Lower leg skin (tissue), 3 donors: ENCODE measurements at regions not wholly inside any gene's neighbourhood (a gene's known extent, or its start where the extent isn't known, plus 50 kb on each side); places are given as distances from the start of the nearest gene placed in this dataset.

Experiments used
- POLR2A ChIP-seq, 2 donors: fragments of 450-650 bp; IDR thresholded peaks; one replicate each; pipeline ENCODE4 v1.6.1; 2016 to 2017; ENCODE audit warnings: antibody characterized with exemption in 2 of 2, mild to moderate bottlenecking in 1 of 2, moderate library complexity in 1 of 2
- TF ChIP-seq, protein P1 (sequence below), 3 donors: fragments of 450-650 bp; IDR thresholded peaks; one replicate each; pipeline ENCODE4 v1.5.1; 2016; ENCODE audit warnings: antibody characterized with exemption in 3 of 3, mild to moderate bottlenecking in 3 of 3, moderate library complexity in 2 of 3

DNA sequence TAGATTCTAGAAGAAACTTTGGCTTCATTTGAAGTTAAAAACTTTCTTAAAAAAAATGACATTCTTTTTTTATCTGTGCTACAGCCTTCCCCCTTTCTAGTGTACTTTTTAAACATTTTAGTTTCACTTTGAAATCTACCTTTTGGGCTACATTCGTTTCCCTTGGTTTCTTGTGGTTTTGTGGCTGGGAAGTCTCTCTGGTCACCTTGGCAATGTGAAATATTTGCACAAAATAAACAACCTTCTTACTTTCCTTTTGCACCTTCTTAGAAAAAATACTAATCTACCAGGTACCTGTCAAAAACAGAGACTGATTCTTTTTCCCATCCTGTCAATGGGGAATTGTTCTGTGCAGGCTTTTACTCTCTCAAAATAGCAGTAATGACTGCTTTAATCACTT lies 350.2 kb downstream of the GATA3 start:
- TF ChIP-seq POLR2A (IDR thresholded peaks at IDR 0.05), result no peak
- TF ChIP-seq, protein P1, sequence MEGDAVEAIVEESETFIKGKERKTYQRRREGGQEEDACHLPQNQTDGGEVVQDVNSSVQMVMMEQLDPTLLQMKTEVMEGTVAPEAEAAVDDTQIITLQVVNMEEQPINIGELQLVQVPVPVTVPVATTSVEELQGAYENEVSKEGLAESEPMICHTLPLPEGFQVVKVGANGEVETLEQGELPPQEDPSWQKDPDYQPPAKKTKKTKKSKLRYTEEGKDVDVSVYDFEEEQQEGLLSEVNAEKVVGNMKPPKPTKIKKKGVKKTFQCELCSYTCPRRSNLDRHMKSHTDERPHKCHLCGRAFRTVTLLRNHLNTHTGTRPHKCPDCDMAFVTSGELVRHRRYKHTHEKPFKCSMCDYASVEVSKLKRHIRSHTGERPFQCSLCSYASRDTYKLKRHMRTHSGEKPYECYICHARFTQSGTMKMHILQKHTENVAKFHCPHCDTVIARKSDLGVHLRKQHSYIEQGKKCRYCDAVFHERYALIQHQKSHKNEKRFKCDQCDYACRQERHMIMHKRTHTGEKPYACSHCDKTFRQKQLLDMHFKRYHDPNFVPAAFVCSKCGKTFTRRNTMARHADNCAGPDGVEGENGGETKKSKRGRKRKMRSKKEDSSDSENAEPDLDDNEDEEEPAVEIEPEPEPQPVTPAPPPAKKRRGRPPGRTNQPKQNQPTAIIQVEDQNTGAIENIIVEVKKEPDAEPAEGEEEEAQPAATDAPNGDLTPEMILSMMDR (IDR thresholded peaks at IDR 0.05), result no peak
